Loucy (cell line): ENCODE measurements at regions not wholly inside any gene's neighbourhood (a gene's known extent, or its start where the extent isn't known, plus 50 kb on each side); places are given as distances from the start of the nearest gene placed in this dataset.

ENCODE experiments used
- CTCF ChIP-seq: fragments of 200-600 bp; sonication (generic); conservative IDR thresholded peaks from 2 replicates; pipeline ENCODE4 v1.5.1; 2014; ENCODE audit warnings: mild to moderate bottlenecking, antibody characterized with exemption, low read length
- EZH2phosphoT487 ChIP-seq: fragments of 200-600 bp; IDR thresholded peaks from 2 replicates; pipeline ENCODE4 v1.6.1; 2018; ENCODE audit warnings: antibody characterized with exemption, mild to moderate bottlenecking, moderate library complexity, borderline replicate concordance

- TF ChIP-seq EZH2phosphoT487, result no peak
- no peak for TF ChIP-seq CTCF
These were observed 151.8 kb upstream of the SLC27A6 start for GRCh38 chr5:128813317-128814070.
